ENCODE measurements at regions not wholly inside any gene's neighbourhood (a gene's known extent, or its start where the extent isn't known, plus 50 kb on each side); places are given as distances from the start of the nearest gene placed in this dataset.

- no peak for DNase-seq
These were observed 135.3 kb downstream of the C1D start for GRCh38 chr2:67927501-67927900.

- DNase-seq: no peak
These were observed 132.6 kb downstream of the C1D start for GRCh38 chr2:67930156-67930555.

GRCh38 chr2:67936969-67937368 lies 125.8 kb downstream of the C1D start:
- DNase-seq: no peak

- DNase-seq: no peak
These were observed 124.8 kb downstream of the C1D start for GRCh38 chr2:67938053-67938452.

- no peak for DNase-seq
These were observed 117.7 kb downstream of the C1D start for GRCh38 chr2:67945056-67945455.

GRCh38 chr2:67945940-67946339 lies 116.9 kb downstream of the C1D start:
- no peak for DNase-seq

GRCh38 chr2:67948057-67948456 lies 114.7 kb downstream of the C1D start:
- DNase-seq: no peak

- no peak for DNase-seq
These were observed 114.3 kb downstream of the C1D start for GRCh38 chr2:67948506-67948905.

- DNase-seq: no peak
These were observed 112.8 kb downstream of the C1D start for GRCh38 chr2:67950018-67950417.

GRCh38 chr2:67950919-67951318 lies 111.9 kb downstream of the C1D start:
- no peak for DNase-seq

GRCh38 chr2:67952066-67952465 lies 110.7 kb downstream of the C1D start:
- no peak for DNase-seq

GRCh38 chr2:67954093-67954748 lies 108.6 kb downstream of the C1D start:
- no peak for DNase-seq

- DNase-seq: no peak
These were observed 106.8 kb downstream of the C1D start for GRCh38 chr2:67955748-67956603.

- no peak for DNase-seq
These were observed 97.6 kb downstream of the C1D start for GRCh38 chr2:67965246-67965645.

- no peak for DNase-seq
These were observed 92.7 kb downstream of the C1D start for GRCh38 chr2:67970071-67970470.

GRCh38 chr2:67970542-67970941 lies 92.3 kb downstream of the C1D start:
- no peak for DNase-seq

- no peak for DNase-seq
These were observed 88.0 kb downstream of the C1D start for GRCh38 chr2:67974559-67975430.

GRCh38 chr2:67977464-67977863 lies 85.3 kb downstream of the C1D start:
- no peak for DNase-seq

- no peak for DNase-seq
These were observed 79.8 kb downstream of the C1D start for GRCh38 chr2:67982956-67983355.

- no peak for DNase-seq
These were observed 78.2 kb downstream of the C1D start for GRCh38 chr2:67984600-67984999.

GRCh38 chr2:67985586-67985985 lies 77.2 kb downstream of the C1D start:
- no peak for DNase-seq

GRCh38 chr2:67986258-67986657 lies 76.5 kb downstream of the C1D start:
- DNase-seq: no peak
